ENCODE measurements at regions not wholly inside any gene's neighbourhood (a gene's known extent, or its start where the extent isn't known, plus 50 kb on each side); places are given as distances from the start of the nearest gene placed in this dataset.

GRCh38 chr6:11349880-11350279 is 117.4 kb upstream of the NEDD9 start:
- no peaks in the 10 kb centered on the region for H3K36me3 ChIP-seq
- no peak overlapping the region for H3K4me3 ChIP-seq
- no peaks in the 10 kb centered on the region for H3K9me3 ChIP-seq
- H3K27ac ChIP-seq = no peak overlapping the region
- H3K4me1 ChIP-seq (ENCODE audit: control insufficient read depth in 1 of 2, low read depth in 2 of 2) = peaks cover 19 to 22% of the 10 kb centered on the region in 2 donors
- TF ChIP-seq, protein P1, sequence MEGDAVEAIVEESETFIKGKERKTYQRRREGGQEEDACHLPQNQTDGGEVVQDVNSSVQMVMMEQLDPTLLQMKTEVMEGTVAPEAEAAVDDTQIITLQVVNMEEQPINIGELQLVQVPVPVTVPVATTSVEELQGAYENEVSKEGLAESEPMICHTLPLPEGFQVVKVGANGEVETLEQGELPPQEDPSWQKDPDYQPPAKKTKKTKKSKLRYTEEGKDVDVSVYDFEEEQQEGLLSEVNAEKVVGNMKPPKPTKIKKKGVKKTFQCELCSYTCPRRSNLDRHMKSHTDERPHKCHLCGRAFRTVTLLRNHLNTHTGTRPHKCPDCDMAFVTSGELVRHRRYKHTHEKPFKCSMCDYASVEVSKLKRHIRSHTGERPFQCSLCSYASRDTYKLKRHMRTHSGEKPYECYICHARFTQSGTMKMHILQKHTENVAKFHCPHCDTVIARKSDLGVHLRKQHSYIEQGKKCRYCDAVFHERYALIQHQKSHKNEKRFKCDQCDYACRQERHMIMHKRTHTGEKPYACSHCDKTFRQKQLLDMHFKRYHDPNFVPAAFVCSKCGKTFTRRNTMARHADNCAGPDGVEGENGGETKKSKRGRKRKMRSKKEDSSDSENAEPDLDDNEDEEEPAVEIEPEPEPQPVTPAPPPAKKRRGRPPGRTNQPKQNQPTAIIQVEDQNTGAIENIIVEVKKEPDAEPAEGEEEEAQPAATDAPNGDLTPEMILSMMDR (IDR thresholded peaks at IDR 0.05) = no peak
- ATAC-seq (ENCODE audit: insufficient number of reproducible peaks, low FRiP score, low read depth) (no peak), DNase-seq (ENCODE audit: low spot score) (no peak)
- no peaks in the 10 kb centered on the region for H3K27me3 ChIP-seq (replicated peaks; ENCODE audit: insufficient read depth)

GRCh38 chr6:11346516-11346915 is 114.0 kb upstream of the NEDD9 start:
- no peak overlapping the region for H3K4me3 ChIP-seq
- no peaks in the 10 kb centered on the region for H3K36me3 ChIP-seq
- ATAC-seq (ENCODE audit: insufficient number of reproducible peaks, low FRiP score, low read depth) (no peak), DNase-seq (ENCODE audit: low spot score) (no peak)
- H3K27ac ChIP-seq = no peak overlapping the region
- H3K27me3 ChIP-seq (replicated peaks; ENCODE audit: insufficient read depth) = no peaks in the 10 kb centered on the region
- TF ChIP-seq, protein P1 (IDR thresholded peaks at IDR 0.05) = no peak
- peaks cover 0 to 4% of the 10 kb centered on the region in 2 donors for H3K4me1 ChIP-seq (ENCODE audit: control insufficient read depth in 1 of 2, low read depth in 2 of 2)
- H3K9me3 ChIP-seq = no peaks in the 10 kb centered on the region

DNA sequence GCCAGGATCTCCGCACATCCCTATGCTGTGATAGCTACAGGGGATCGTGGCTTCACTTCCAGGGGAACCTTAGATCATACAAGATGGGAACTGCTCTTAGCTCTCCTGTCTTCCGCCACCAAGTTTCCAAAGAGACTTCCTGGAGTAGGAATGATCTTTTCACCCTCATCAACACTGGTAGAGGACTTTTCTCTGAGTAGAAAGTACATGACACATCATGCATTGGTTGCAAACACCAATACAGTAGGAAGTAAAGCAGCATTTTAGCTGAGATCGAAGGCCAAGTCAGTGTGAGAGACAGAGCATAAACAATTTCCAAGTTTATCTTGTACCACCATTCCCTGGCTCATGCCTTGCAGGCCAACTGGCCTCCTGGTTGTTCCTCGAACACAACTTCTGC is 113.1 kb upstream of the NEDD9 start:
- ATAC-seq (ENCODE audit: insufficient number of reproducible peaks, low FRiP score, low read depth) = no peak
- peaks cover 0 to 4% of the 10 kb centered on the region in 2 donors for H3K4me1 ChIP-seq (ENCODE audit: control insufficient read depth in 1 of 2, low read depth in 2 of 2)
- H3K27ac ChIP-seq = no peak overlapping the region
- TF ChIP-seq, protein P1 (IDR thresholded peaks at IDR 0.05) = no peak
- no peaks in the 10 kb centered on the region for H3K36me3 ChIP-seq
- no peak overlapping the region for H3K4me3 ChIP-seq
- no peaks in the 10 kb centered on the region for H3K27me3 ChIP-seq (replicated peaks; ENCODE audit: insufficient read depth)
- H3K9me3 ChIP-seq = no peaks in the 10 kb centered on the region
- DNase-seq (ENCODE audit: low spot score) = no peak

DNA sequence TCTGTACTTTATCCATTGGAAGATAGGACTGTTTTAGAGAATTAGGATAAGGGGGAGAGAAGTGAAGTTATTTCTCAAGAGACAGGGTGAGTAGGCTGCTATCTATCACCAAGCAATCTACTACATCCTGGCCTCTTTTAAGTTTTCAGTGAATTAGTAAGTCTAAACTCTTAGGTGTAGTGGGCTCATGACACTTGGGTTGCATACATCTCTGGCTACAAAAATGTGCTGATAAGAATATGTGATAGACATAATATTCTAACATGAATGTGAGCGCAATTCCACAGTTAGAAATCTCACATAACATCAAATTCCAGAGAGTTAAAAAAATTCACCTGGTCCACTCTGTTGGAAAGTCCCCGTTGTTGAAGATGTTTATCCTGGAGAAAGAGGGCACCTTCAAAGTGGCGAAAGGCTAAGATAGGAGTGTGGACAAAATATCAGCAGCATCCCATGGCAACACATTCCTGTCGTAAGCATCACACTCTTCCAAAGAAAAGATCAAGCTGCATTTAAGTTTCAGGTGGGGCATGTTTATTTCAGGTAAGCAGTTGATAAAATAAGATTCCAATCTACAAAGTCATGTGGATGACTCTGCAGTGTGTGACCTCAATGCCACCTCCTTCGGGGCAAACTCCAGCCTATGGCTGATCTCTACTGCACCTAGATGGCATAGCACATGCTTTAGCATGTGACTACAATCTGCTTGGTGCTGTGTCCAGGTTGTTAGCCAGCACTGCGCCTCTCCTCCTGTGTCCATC is 111.7 kb upstream of the NEDD9 start:
- H3K4me1 ChIP-seq (ENCODE audit: control insufficient read depth in 1 of 2, low read depth in 2 of 2) = peaks cover 0 to 4% of the 10 kb centered on the region in 2 donors
- no peaks in the 10 kb centered on the region for H3K27me3 ChIP-seq (replicated peaks; ENCODE audit: insufficient read depth)
- ATAC-seq (ENCODE audit: insufficient number of reproducible peaks, low FRiP score, low read depth) = no peak

DNA sequence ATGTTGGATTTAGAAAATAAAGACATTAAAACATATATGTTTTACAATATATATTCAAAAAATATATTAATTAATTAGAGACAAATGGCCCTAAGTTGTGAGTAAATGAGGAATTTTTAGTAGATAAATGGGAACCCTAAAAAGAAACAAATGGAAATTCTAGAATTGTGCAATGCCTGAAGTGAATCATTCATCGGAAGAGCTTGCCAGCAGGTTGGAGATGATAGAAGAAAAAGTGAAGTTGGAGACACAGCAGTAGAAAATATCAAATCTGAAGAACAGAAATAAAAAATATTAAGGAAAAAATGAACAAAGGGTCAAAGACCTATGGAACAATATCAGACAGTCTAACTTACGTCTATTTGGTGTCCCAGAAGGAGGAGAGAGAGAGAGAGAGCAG is 109.4 kb upstream of the NEDD9 start:
- no peak overlapping the region for H3K27ac ChIP-seq
- H3K4me3 ChIP-seq = no peak overlapping the region
- peaks cover 0 to 4% of the 10 kb centered on the region in 2 donors for H3K4me1 ChIP-seq (ENCODE audit: control insufficient read depth in 1 of 2, low read depth in 2 of 2)
- H3K36me3 ChIP-seq = no peaks in the 10 kb centered on the region
- TF ChIP-seq, protein P1 (IDR thresholded peaks at IDR 0.05) = no peak
- H3K9me3 ChIP-seq = no peaks in the 10 kb centered on the region
- ATAC-seq (ENCODE audit: insufficient number of reproducible peaks, low FRiP score, low read depth) (no peak), DNase-seq (ENCODE audit: low spot score) (no peak)
- no peaks in the 10 kb centered on the region for H3K27me3 ChIP-seq (replicated peaks; ENCODE audit: insufficient read depth)

More for the DNA sequence above, 111.7 kb upstream of the NEDD9 start:
- no peak for DNase-seq (ENCODE audit: low spot score)
- Histone ChIP-seq H3K27ac (no peak overlapping the region), H3K36me3 (no peaks in the 10 kb centered on the region), H3K4me3 (no peak overlapping the region), H3K9me3 (no peaks in the 10 kb centered on the region)
- TF ChIP-seq, protein P1 (IDR thresholded peaks at IDR 0.05) = no peak
